AG04449 (cell line): ENCODE measurements at regions not wholly inside any gene's neighbourhood (a gene's known extent, or its start where the extent isn't known, plus 50 kb on each side); places are given as distances from the start of the nearest gene placed in this dataset.
A peak's percentile ranks its signal among the peaks of the same experiment; 100 is the strongest.
"Not testable (repeated sequence)": the region's sequence is repeated elsewhere in the genome, so short reads cannot be mapped to it uniquely, and the experiment has no call there.

ENCODE experiments used
- CTCF ChIA-PET: fragments of 350-600 bp; formaldehyde crosslinking; extraction: SDS; loops from one replicate; lab custom pipeline; 2021; ENCODE audit warnings: antibody characterized with exemption; lab: Yijun Ruan, JAX
- POLR2A ChIA-PET: fragments of 400-600, 350-600 bp; formaldehyde crosslinking; extraction: SDS; loops from one replicate; lab custom pipeline; 2020; ENCODE audit warnings: antibody characterized with exemption, inconsistent platforms; lab: Yijun Ruan, JAX
- DNase-seq: peaks from one replicate; pipeline ENCODE4 v3.0.0-alpha.2; 2010; ENCODE audit warnings: low read depth, low spot score
- H3K4me3 ChIP-seq: 2 replicates; pipeline ENCODE4 v1.5.1; 2011; ENCODE audit warnings: low read depth, mild to moderate bottlenecking, control low read depth, low read length
- TF ChIP-seq, protein P1 (sequence below): IDR thresholded peaks from one replicate; pipeline ENCODE4 v1.5.1; 2011; ENCODE audit warnings: mild to moderate bottlenecking, moderate library complexity, low read length, control low read depth, inconsistent platforms; ENCODE audit not compliant: insufficient read depth; ENCODE audit errors: missing control alignments

GRCh38 chrX:40920351-40920750 lies 164.9 kb upstream of the USP9X start:
- ChIA-PET CTCF (interaction anchor here (1.2 kb wide), 1 partner anchor 42 kb away, joined by 5 read pairs; no protein-coding TSS in a partner anchor), POLR2A (no interaction called here)
- TF ChIP-seq, protein P1, sequence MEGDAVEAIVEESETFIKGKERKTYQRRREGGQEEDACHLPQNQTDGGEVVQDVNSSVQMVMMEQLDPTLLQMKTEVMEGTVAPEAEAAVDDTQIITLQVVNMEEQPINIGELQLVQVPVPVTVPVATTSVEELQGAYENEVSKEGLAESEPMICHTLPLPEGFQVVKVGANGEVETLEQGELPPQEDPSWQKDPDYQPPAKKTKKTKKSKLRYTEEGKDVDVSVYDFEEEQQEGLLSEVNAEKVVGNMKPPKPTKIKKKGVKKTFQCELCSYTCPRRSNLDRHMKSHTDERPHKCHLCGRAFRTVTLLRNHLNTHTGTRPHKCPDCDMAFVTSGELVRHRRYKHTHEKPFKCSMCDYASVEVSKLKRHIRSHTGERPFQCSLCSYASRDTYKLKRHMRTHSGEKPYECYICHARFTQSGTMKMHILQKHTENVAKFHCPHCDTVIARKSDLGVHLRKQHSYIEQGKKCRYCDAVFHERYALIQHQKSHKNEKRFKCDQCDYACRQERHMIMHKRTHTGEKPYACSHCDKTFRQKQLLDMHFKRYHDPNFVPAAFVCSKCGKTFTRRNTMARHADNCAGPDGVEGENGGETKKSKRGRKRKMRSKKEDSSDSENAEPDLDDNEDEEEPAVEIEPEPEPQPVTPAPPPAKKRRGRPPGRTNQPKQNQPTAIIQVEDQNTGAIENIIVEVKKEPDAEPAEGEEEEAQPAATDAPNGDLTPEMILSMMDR = no peak
- DNase-seq = no peak
- H3K4me3 ChIP-seq = no peak overlapping the region

GRCh38 chrX:40922307-40922706 lies 162.9 kb upstream of the USP9X start:
- CTCF ChIA-PET = interaction anchor here (0.9 to 1.5 kb wide), 2 partner anchors 10 to 273 kb away, joined by 3 to 4 read pairs; no protein-coding TSS in a partner anchor

GRCh38 chrX:40926739-40927427 lies 158.4 kb upstream of the USP9X start:
- POLR2A ChIA-PET, H3K4me3 ChIP-seq, DNase-seq: not testable (repeated sequence)
- CTCF ChIA-PET = interaction anchor here (0.9 to 1.1 kb wide), 3 partner anchors 9 to 188 kb away, joined by 3 read pairs; no protein-coding TSS in a partner anchor

More at GRCh38 chrX:40922307-40922706, 162.9 kb upstream of the USP9X start:
- H3K4me3 ChIP-seq = no peak overlapping the region
- POLR2A ChIA-PET = no interaction called here
- TF ChIP-seq, protein P1 = peak; percentile 1
- no peak for DNase-seq

DNA sequence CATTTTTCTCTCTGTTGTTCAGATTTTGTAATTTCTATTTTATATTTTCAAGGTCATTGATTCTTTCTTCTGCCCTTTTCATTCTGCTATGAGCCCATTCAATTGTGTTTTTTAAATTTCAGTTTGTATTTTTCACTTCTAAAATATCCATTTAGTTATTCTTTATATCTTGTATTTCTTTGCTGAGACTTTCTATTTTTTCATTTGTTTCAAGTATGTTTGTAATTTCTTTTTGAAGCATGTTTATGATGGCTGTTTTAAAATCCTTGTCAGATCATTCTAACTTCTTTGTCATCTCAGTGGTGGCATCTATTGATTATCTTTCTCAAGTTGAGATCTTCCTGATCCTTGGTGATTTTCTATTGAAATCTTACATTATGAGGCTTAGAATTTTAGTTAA lies 157.2 kb upstream of the USP9X start:
- POLR2A ChIA-PET = no interaction called here
- TF ChIP-seq, protein P1 = no peak
- DNase-seq = no peak
- no peak overlapping the region for H3K4me3 ChIP-seq
- CTCF ChIA-PET = no interaction called here

GRCh38 chrX:40931921-40932320 lies 153.3 kb upstream of the USP9X start:
- POLR2A ChIA-PET = no interaction called here
- CTCF ChIA-PET = interaction anchor here (1.3 kb wide), 1 partner anchor 10 kb away, joined by 3 read pairs; no protein-coding TSS in a partner anchor
- H3K4me3 ChIP-seq = no peak overlapping the region
- TF ChIP-seq, protein P1 = no peak
- no peak for DNase-seq

GRCh38 chrX:40933132-40933705 lies 152.0 kb upstream of the USP9X start:
- peak overlapping the region; percentile 37 for H3K4me3 ChIP-seq
- TF ChIP-seq, protein P1 = no peak
- no peak for DNase-seq
- CTCF ChIA-PET = interaction anchor here (1.1 to 1.4 kb wide), 2 partner anchors 9 to 182 kb away, joined by 3 to 6 read pairs; no protein-coding TSS in a partner anchor
- POLR2A ChIA-PET = no interaction called here
